Stomach (tissue), 4 donors: ENCODE measurements at regions not wholly inside any gene's neighbourhood (a gene's known extent, or its start where the extent isn't known, plus 50 kb on each side); places are given as distances from the start of the nearest gene placed in this dataset.

Experiments
- CTCF ChIP-seq, 7 experiments: fragments of 450-650 bp in 4 of 7; fragments of 200-600 bp in 3 of 7; sonication (generic) in 3 of 7; IDR thresholded peaks; one replicate each; pipeline ENCODE4 v1.5.1; 2016 to 2019; ENCODE audit warnings: antibody characterized with exemption in 7 of 7, control low read depth in 2 of 7, mild to moderate bottlenecking in 1 of 7
- POLR2A ChIP-seq, 4 donors: fragments of 450-650 bp; IDR thresholded peaks; one replicate each; pipeline ENCODE4 v1.6.1; 2016; ENCODE audit warnings: antibody characterized with exemption in 4 of 4, control low read depth in 2 of 4, mild to moderate bottlenecking in 1 of 4, moderate library complexity in 1 of 4

- TF ChIP-seq CTCF (IDR thresholded peaks at IDR 0.05): no peak
- no peak for TF ChIP-seq POLR2A (IDR thresholded peaks at IDR 0.05)
Measured at GRCh38 chr13:58660826-58661225, 1029.3 kb downstream of the PCDH17 start.
